VCaP (cell line): ENCODE measurements at regions not wholly inside any gene's neighbourhood (a gene's known extent, or its start where the extent isn't known, plus 50 kb on each side); places are given as distances from the start of the nearest gene placed in this dataset.

ENCODE experiments used
- H3K27ac ChIP-seq: fragments of 450-650 bp; 2 replicates; pipeline ENCODE4 v1.5.1; 2017
- TF ChIP-seq, protein P1 (sequence below): fragments of 450-650 bp; conservative IDR thresholded peaks from 2 replicates; pipeline ENCODE4 v1.5.1; 2017; ENCODE audit warnings: mild to moderate bottlenecking, moderate library complexity

- TF ChIP-seq, protein P1, sequence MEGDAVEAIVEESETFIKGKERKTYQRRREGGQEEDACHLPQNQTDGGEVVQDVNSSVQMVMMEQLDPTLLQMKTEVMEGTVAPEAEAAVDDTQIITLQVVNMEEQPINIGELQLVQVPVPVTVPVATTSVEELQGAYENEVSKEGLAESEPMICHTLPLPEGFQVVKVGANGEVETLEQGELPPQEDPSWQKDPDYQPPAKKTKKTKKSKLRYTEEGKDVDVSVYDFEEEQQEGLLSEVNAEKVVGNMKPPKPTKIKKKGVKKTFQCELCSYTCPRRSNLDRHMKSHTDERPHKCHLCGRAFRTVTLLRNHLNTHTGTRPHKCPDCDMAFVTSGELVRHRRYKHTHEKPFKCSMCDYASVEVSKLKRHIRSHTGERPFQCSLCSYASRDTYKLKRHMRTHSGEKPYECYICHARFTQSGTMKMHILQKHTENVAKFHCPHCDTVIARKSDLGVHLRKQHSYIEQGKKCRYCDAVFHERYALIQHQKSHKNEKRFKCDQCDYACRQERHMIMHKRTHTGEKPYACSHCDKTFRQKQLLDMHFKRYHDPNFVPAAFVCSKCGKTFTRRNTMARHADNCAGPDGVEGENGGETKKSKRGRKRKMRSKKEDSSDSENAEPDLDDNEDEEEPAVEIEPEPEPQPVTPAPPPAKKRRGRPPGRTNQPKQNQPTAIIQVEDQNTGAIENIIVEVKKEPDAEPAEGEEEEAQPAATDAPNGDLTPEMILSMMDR: no peak
- no peak overlapping the region for H3K27ac ChIP-seq
Measured at GRCh38 chr11:80726236-80726635, 1285.4 kb upstream of the TENM4 start.

GRCh38 chr11:80724366-80724765 lies 1283.5 kb upstream of the TENM4 start:
- peak overlapping the region; percentile 24; the same call in 1 of the 2 replicates for H3K27ac ChIP-seq
- TF ChIP-seq, protein P1: no peak

GRCh38 chr11:80722629-80723028 lies 1281.8 kb upstream of the TENM4 start:
- TF ChIP-seq, protein P1: no peak
- no peak overlapping the region for H3K27ac ChIP-seq

DNA sequence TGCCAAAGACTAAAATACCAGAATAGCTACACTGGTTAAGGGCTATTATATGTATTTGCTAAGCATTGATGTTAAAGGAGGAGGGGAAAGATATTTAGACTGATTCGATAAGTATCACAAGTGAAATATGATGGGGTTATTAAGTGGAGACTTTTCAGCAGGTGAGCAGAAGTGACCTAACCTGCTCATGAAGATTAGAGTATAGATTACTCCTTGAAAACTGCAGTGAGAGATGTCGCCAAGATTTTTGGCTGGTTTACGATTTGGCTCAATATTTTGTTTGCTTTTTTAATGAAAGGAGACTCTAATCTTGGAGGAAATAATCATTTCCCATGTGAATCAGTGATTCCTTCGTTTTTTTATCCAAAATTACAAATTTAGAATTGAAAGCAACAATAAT lies 1279.5 kb upstream of the TENM4 start:
- H3K27ac ChIP-seq: peak overlapping the region; percentile 50
- TF ChIP-seq, protein P1: no peak

DNA sequence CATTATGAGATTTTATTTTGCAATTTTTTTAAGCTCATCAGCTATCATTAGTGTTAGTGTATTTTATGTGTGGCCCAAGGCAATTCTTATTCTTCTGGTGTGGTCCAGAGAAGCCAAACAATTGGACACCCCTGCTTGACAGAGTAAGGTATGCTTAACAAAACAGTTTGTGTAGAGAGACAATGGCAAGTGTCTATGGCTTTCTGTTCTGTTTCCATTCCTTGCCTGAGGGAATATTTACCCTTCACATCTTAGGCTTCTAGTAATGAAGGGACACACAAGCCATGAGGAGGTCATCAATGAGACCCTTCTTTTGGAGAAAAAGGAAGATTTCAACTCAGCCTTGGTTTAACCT lies 1278.4 kb upstream of the TENM4 start:
- H3K27ac ChIP-seq: peak overlapping the region; percentile 50

GRCh38 chr11:80718611-80719291 lies 1277.9 kb upstream of the TENM4 start:
- TF ChIP-seq, protein P1: no peak
- peak overlapping the region; percentile 50 for H3K27ac ChIP-seq

More for the DNA sequence above, 1278.4 kb upstream of the TENM4 start:
- TF ChIP-seq, protein P1: no peak

- TF ChIP-seq, protein P1: no peak
- no peak overlapping the region for H3K27ac ChIP-seq
Measured at GRCh38 chr11:80702264-80702663, 1261.4 kb upstream of the TENM4 start.
